GM18870 (cell line): ENCODE measurements at regions not wholly inside any gene's neighbourhood (a gene's known extent, or its start where the extent isn't known, plus 50 kb on each side); places are given as distances from the start of the nearest gene placed in this dataset.

Experiments
- ATAC-seq: cut with Tn5 transposase; IDR thresholded peaks from one replicate; pipeline ENCODE4 v1.9.1; 2021; ENCODE audit warnings: moderate library complexity; ENCODE audit not compliant: unreplicated experiment

DNA sequence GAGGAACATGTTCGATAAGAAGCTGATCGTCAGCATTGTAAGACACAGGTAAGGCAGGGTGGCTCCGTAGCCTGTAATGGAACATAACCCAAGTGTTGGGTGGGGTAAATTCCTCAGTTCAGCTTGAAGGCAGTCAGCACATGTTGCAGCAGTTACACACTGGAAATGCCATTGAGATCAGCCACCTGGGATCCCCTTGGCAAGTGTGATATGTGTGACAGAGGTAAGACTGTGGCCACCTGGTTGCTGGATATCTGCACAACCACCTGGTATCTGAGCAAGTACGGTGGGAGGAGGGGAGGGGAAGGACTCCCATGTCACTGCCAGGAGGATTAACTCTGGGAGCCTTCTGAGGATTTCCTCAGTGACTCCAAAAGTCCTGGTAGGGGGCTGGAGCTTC lies 158.0 kb upstream of the CAND1 start:
- ATAC-seq = no peak

DNA sequence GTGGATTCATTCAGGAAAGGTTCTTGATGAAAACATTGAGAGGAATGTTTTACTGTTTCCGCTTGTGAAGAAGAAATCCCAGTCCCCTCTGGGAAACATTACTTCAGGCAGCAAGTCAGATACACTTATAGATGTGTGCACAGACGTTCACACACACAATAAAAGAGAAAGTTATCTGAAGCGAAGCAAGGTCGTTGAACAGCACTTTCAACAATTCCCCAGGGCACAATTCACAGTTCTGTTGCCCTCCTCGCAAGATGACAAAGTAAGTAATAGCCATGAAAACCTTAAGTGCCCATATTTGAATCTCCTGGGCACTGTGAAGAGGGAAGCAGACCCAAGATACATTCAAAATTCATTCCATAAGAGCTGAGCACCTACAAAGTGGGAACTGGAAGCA lies 156.6 kb upstream of the CAND1 start:
- ATAC-seq = no peak

DNA sequence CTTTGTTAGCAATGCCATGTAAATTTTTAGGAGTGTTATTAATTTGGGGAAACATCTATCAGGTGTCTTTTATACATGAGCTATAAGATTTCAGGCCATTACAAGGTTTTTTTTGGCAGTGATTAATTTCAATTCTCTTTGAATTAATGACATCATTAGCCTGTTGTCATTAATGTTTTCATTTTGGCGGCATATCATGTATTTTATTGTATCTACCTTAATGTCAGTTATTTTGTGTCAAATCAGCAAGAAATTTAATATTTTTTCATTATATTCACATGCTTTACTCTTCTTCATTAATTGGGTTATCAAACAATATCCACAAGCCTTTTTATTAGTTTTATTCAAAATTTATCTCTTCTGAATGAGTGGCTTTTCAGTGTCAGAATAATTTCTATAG lies 153.0 kb upstream of the CAND1 start:
- no peak for ATAC-seq

GRCh38 chr12:67122584-67122983 lies 146.6 kb upstream of the CAND1 start:
- no peak for ATAC-seq

DNA sequence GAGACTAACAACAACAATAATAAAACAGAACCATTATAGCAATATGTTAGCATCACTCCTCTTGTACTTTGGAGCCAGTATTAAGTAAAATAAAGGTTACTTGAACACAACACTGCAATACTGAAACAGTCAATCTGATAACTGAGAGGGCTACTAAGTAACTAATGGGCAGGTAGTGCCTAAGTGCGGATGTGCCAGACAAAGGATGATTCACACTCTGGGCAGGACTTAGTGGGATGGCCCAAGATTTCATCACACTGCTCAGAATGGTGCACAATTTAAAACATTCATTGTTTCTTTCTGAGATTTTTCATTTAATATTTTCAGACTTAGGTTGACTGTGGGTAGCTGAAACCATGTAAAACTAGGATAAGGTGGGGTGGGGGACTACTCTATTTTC lies 131.9 kb upstream of the CAND1 start:
- ATAC-seq = no peak

DNA sequence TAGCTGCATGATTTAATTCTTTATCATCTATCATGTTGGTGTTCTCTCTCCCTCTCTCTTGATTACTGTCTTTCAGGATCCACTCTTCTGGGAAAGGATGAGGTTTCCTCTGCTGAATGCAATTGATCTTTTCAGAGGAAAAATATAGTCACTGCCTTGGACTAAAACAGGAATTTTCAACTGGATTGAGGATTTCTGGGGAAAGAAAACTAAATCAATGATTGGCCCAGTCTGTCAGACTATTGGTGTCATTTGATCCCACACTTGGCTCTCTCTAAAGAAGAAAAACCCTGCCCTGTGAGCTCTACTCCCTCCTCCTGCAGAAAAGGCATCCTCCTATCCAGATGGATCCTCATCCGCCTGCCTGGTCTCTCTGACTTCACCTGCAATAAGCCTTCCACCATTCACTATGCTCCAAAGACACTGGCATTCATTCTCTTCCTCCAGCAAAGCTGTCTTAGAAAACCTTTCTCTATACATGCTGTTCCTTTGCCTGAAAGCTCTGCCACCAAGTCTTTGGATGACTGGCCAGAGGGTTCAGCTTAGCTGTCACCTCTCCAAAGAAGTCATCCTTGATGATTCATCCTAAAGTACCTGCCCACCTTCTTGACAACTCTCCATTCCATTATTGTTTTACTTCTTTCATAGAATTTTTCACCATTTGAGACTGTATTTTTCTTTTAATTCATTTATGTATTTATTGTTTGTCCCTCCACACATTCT lies 127.7 kb upstream of the CAND1 start:
- no peak for ATAC-seq

GRCh38 chr12:67145692-67146091 lies 123.5 kb upstream of the CAND1 start:
- no peak for ATAC-seq

- no peak for ATAC-seq
These were observed 122.1 kb upstream of the CAND1 start for GRCh38 chr12:67147030-67147429.

GRCh38 chr12:67147447-67147846 lies 121.7 kb upstream of the CAND1 start:
- ATAC-seq = no peak

- ATAC-seq = no peak
These were observed 120.9 kb upstream of the CAND1 start for GRCh38 chr12:67148265-67148664.

DNA sequence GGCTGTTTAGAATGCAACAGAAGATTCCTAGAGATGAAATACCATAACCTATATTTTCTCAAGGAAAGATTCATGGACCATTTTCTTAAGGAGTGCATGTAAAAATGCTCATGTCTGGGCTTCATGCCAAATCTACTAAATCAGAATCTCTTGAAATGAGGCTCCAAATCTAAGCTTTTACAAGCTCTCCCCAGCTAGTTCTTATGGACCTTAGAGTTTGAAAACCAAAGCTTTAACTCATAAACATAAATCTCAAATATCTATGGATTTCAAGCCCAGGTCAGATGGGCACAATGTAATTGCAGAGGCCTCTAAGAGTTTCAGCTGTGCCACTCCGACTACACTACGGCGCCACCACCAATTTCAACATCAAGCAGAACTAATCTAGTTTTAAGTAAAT lies 117.3 kb upstream of the CAND1 start:
- no peak for ATAC-seq

DNA sequence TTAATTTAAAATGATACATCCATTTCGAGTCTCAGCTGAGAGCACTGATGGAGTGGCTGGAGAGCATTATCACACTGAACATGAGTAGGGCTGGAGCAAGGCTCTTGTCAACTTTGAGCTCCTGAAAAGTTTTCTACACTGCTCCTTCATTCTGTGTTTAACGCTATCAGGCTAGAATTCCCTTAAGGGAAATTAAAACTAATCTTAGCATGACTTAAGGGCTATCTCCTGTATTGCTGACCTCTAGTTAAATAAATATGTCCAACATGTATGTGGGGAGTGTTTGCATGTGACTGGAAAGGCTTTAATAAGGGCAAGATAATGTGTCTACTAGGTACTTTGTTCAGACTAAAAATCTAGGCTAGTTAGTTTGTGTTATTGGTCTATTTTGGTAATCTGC lies 116.7 kb upstream of the CAND1 start:
- ATAC-seq = no peak

- ATAC-seq = no peak
These were observed 114.3 kb upstream of the CAND1 start for GRCh38 chr12:67154901-67155300.

DNA sequence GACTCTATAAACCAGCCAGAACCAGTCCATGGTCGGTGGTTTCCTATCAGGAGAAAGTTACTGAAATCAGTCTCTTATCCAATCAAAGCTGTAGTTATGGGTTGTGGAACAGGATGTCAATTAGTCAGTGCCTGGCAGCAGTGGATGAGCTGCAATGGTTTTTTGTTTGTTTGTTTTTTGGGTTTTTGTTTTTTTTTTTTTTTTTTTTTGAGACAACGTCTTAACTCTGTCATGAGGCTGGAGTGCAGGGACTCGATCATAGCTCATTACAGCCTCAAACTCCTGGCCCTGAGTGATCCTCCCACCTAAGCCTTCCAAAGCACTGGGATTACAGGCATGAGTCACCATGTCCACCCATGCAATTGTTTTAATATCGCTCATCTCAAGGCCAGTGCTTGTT lies 113.3 kb upstream of the CAND1 start:
- ATAC-seq = no peak

DNA sequence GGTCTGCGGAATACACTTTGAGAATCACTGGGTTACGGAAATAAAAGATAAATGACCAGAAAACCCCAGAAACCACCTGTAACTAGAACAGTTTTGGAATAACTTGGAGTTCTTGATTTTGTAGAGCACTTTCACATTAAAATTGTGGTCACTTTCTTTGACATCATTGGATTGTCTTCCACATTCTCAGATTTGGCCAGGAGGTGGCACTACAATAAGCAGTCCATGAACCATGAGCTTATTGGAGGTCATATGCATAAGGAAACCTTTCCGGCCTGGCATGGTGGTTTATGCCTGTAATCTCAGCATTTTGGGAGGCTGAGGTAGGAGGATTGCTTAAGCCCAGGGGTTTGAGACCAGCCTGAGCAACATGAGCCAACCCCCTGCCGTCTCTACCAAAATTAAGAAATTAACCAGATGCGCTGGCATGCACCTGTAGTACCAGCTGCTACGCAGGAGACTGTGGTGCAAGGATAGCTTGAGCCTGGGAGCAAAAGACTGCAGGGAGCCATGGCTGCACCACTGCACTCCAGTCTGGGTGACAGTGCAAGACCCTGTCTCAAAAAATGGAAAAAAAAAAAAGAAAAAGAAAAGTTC lies 107.7 kb upstream of the CAND1 start:
- ATAC-seq = peak; percentile 53

DNA sequence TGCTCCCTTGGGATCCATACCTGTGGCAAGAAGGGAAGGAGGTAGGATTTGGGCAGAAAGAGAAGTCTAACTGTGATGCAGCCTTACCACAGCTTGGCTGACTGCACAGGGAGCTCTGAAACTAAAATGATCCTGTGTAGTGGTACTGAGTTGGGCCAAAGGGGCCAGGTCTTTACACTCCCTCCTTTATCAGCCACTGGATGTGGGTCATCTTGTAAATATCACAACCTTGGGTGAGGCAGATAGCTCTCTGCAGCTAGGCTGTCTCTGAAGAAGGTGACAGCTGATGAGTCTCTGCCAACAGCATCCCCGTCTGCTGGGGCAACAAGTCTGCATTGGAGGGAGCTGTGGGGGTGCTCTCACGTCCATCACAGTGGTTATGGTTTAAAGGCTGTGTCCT lies 95.9 kb upstream of the CAND1 start:
- ATAC-seq = no peak

DNA sequence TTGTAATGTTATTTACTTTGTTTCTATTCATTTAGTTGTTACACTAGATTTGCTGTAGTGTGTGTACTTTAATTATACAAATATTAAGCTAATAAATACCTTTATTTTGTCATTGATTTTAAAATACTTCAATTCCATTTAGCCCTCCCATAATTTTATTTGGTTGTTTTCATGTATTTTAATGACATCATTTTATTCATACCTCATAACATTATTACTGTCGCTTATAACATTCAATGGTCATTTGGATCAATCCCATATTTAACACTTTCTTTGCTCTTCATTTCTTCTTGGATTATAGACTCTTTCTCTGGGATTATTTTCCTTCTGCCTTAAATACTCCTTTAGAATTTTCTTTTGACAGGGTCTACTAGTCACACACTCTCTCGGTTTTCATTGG lies 86.6 kb upstream of the CAND1 start:
- no peak for ATAC-seq

- no peak for ATAC-seq
These were observed 75.5 kb upstream of the CAND1 start for GRCh38 chr12:67193704-67194103.

- no peak for ATAC-seq
These were observed 68.8 kb upstream of the CAND1 start for GRCh38 chr12:67200386-67200785.

DNA sequence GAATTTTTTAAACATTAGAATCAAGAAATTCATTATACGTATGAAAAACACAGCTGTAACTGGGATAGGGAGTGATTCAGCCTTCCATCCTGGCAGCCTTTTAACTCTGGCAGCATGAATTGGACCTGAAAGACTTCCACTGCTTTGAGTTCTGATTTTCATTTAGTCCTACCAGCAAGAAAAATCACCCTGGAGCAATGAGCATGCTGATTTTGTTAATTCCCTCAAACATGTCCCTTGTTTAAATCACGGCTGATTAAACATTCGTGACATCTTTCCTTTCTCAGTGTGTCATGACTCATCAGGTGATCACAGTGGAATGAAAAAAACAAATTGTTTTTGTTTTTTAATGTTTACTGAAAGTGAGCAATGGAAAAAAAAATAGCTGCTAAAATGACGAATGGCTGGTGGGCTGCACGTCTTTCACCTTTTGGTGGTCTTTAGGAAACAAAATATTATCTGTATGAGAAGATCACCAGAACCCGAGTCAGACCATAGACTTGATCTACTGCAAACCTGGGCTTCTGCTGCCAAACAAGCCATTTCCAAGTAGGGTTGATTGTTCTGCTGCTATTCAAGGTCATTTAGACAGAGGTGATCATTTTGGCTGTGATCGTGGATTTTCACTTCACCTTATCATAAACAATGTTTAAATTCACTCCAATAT lies 67.0 kb upstream of the CAND1 start:
- ATAC-seq = no peak

GRCh38 chr12:67202678-67203012 lies 66.5 kb upstream of the CAND1 start:
- ATAC-seq = peak; percentile 76

DNA sequence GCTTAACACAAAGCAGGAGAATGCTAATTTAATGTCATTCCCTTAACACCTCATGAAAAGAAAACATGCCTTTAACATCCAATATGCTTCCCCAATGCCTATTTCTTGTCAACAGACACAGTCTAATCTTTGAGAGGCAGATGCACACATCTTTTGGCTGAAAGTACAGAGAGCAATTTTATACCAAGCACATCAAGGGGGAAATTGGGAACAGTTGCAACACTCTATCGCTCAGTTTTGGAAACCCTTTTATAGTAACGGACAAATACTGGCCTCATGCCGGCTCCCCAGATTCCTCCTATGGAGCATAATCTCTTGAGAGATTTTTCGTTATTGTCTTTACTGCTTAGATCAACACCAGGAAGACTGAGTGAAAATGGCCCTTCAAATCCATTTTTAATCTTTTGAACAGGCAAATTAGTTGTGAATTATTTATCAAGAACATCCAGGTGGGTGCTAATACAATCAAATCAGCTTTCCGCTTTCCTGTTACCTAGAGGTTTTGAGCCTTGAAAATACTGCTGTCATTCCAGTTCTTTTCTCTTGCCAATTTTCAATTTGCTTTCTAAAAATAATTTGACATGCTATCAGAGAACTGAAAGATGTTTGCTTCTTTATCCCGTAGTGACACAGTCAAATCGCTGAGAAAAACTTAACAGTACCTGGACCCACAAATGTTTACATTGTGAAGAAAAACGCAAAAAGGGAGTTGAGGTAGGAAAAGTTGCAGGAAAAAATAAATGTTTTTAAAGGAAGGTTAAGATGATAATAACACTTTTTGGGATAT lies 60.7 kb upstream of the CAND1 start:
- no peak for ATAC-seq
